ENCODE measurements at regions not wholly inside any gene's neighbourhood (a gene's known extent, or its start where the extent isn't known, plus 50 kb on each side); places are given as distances from the start of the nearest gene placed in this dataset.

- H3K4me1 ChIP-seq (ENCODE audit: control insufficient read depth, extremely low read depth, insufficient read depth, low read length): no peaks in the 10 kb centered on the region
- FAIRE-seq: no peak
- intact Hi-C loops (cut with micrococcal nuclease): no loop called here
- no peak overlapping the region for H2AFZ ChIP-seq (ENCODE audit: low read depth, low read length)
- H3K9me3 ChIP-seq (replicated peaks; ENCODE audit: control insufficient read depth, insufficient read depth, low read length): no peaks in the 10 kb centered on the region
- H3K27me3 ChIP-seq (ENCODE audit: control insufficient read depth in 2 of 2, insufficient read depth in 2 of 2, low read length in 2 of 2): peaks cover 0 to 2% of the 10 kb centered on the region in 2 experiments
- BruUV-seq (replicated peaks): no TSS peak
- DNase-seq (ENCODE audit: low read depth, low spot score): no peak
- H4K20me1 ChIP-seq (replicated peaks; ENCODE audit: control insufficient read depth, extremely low read depth, insufficient read depth, low read length): no peaks in the 10 kb centered on the region
- H3K9me1 ChIP-seq (replicated peaks; ENCODE audit: control insufficient read depth, extremely low read depth, insufficient read depth, low read length): no peaks in the 10 kb centered on the region
- no peaks in the 10 kb centered on the region for H3K79me2 ChIP-seq (ENCODE audit: control insufficient read depth, insufficient read depth, low read length)
- POLR2A ChIA-PET: no interaction called here
- H3K36me3 ChIP-seq (ENCODE audit: control insufficient read depth in 2 of 2, extremely low read depth in 1 of 2, insufficient read depth in 2 of 2, low read length in 2 of 2): no peaks in the 10 kb centered on the region
- H3K27ac ChIP-seq (ENCODE audit: insufficient read depth, low read depth, low read length): no peak overlapping the region
- H3K4me3 ChIP-seq (replicated peaks in 1 of 3; ENCODE audit: insufficient read depth in 1 of 3, low read depth in 1 of 3, low read length in 3 of 3): no peak overlapping the region
- no peak overlapping the region for H3K9ac ChIP-seq (replicated peaks; ENCODE audit: extremely low read depth, insufficient read depth, low read length)
- no peak overlapping the region for H3K4me2 ChIP-seq (ENCODE audit: insufficient read depth, low read length)
- dilution Hi-C loops (cut with MboI; ENCODE audit: extremely low pct_ligation_motif_present, low sequenced_read_pairs): no loop called here
- TF ChIP-seq EZH2 (IDR thresholded peaks at IDR 0.05; ENCODE audit: borderline replicate concordance, low read depth, low read length, severe bottlenecking) (no peak), JUN (IDR thresholded peaks at IDR 0.05; ENCODE audit: borderline replicate concordance, insufficient read depth, insufficient read length, low read depth) (no peak), POLR2AphosphoS5 (IDR thresholded peaks at IDR 0.05; ENCODE audit: insufficient read depth, low read depth, low read length) (no peak), GATA2 (IDR thresholded peaks at IDR 0.05; ENCODE audit: insufficient read depth, insufficient read length, low read depth, low read length) (no peak), POLR2A (IDR thresholded peaks at IDR 0.05; ENCODE audit: low read depth, low read length) (no peak), FOS (IDR thresholded peaks at IDR 0.05; ENCODE audit: borderline replicate concordance, insufficient read depth, low read length) (no peak)
- TF ChIP-seq, protein P1, sequence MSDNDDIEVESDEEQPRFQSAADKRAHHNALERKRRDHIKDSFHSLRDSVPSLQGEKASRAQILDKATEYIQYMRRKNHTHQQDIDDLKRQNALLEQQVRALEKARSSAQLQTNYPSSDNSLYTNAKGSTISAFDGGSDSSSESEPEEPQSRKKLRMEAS (IDR thresholded peaks at IDR 0.05; ENCODE audit: insufficient read depth, insufficient read length): no peak
- CTCF ChIA-PET: no interaction called here
These were observed 253.1 kb downstream of the SH3BP4 start for GRCh38 chr2:235204948-235205347.

- FAIRE-seq: no peak
- TF ChIP-seq EZH2 (IDR thresholded peaks at IDR 0.05; ENCODE audit: borderline replicate concordance, low read depth, low read length, severe bottlenecking) (no peak), MYC (IDR thresholded peaks at IDR 0.05; ENCODE audit: low read depth, low read length) (no peak), FOS (IDR thresholded peaks at IDR 0.05; ENCODE audit: borderline replicate concordance, insufficient read depth, low read length) (no peak), GATA2 (IDR thresholded peaks at IDR 0.05; ENCODE audit: insufficient read depth, insufficient read length, low read depth, low read length) (no peak), JUN (IDR thresholded peaks at IDR 0.05; ENCODE audit: borderline replicate concordance, insufficient read depth, insufficient read length, low read depth) (no peak), POLR2A (IDR thresholded peaks at IDR 0.05; ENCODE audit: low read depth, low read length) (no peak), POLR2AphosphoS5 (IDR thresholded peaks at IDR 0.05; ENCODE audit: insufficient read depth, low read depth, low read length) (no peak)
- TF ChIP-seq, protein P1 (IDR thresholded peaks at IDR 0.05; ENCODE audit: insufficient read depth, insufficient read length): no peak
- TF ChIP-seq, protein P2, sequence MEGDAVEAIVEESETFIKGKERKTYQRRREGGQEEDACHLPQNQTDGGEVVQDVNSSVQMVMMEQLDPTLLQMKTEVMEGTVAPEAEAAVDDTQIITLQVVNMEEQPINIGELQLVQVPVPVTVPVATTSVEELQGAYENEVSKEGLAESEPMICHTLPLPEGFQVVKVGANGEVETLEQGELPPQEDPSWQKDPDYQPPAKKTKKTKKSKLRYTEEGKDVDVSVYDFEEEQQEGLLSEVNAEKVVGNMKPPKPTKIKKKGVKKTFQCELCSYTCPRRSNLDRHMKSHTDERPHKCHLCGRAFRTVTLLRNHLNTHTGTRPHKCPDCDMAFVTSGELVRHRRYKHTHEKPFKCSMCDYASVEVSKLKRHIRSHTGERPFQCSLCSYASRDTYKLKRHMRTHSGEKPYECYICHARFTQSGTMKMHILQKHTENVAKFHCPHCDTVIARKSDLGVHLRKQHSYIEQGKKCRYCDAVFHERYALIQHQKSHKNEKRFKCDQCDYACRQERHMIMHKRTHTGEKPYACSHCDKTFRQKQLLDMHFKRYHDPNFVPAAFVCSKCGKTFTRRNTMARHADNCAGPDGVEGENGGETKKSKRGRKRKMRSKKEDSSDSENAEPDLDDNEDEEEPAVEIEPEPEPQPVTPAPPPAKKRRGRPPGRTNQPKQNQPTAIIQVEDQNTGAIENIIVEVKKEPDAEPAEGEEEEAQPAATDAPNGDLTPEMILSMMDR (IDR thresholded peaks at IDR 0.05; ENCODE audit: extremely low read depth in 1 of 2, insufficient read depth in 1 of 2, low read depth in 1 of 2, low read length in 2 of 2): no peak
- Histone ChIP-seq H3K27ac (ENCODE audit: insufficient read depth, low read depth, low read length) (no peak overlapping the region), H3K4me3 (replicated peaks in 1 of 3; ENCODE audit: insufficient read depth in 1 of 3, low read depth in 1 of 3, low read length in 3 of 3) (no peak overlapping the region), H3K36me3 (ENCODE audit: control insufficient read depth in 2 of 2, extremely low read depth in 1 of 2, insufficient read depth in 2 of 2, low read length in 2 of 2) (no peaks in the 10 kb centered on the region), H3K9ac (replicated peaks; ENCODE audit: extremely low read depth, insufficient read depth, low read length) (no peak overlapping the region), H2AFZ (ENCODE audit: low read depth, low read length) (no peak overlapping the region), H3K27me3 (ENCODE audit: control insufficient read depth in 2 of 2, insufficient read depth in 2 of 2, low read length in 2 of 2) (peaks cover 0 to 2% of the 10 kb centered on the region in 2 experiments), H4K20me1 (replicated peaks; ENCODE audit: control insufficient read depth, extremely low read depth, insufficient read depth, low read length) (no peaks in the 10 kb centered on the region), H3K79me2 (ENCODE audit: control insufficient read depth, insufficient read depth, low read length) (no peaks in the 10 kb centered on the region), H3K4me1 (ENCODE audit: control insufficient read depth, extremely low read depth, insufficient read depth, low read length) (no peaks in the 10 kb centered on the region), H3K4me2 (ENCODE audit: insufficient read depth, low read length) (no peak overlapping the region), H3K9me3 (replicated peaks; ENCODE audit: control insufficient read depth, insufficient read depth, low read length) (no peaks in the 10 kb centered on the region), H3K9me1 (replicated peaks; ENCODE audit: control insufficient read depth, extremely low read depth, insufficient read depth, low read length) (no peaks in the 10 kb centered on the region)
- intact Hi-C loops (cut with micrococcal nuclease): no loop called here
- dilution Hi-C loops (cut with MboI; ENCODE audit: extremely low pct_ligation_motif_present, low sequenced_read_pairs): no loop called here
- DNase-seq (ENCODE audit: low read depth, low spot score): no peak
- no TSS peak for BruUV-seq (replicated peaks)
- ChIA-PET POLR2A (no interaction called here), CTCF (no interaction called here)
These were observed 254.6 kb downstream of the SH3BP4 start for GRCh38 chr2:235206399-235206798.
